ENCODE measurements at regions not wholly inside any gene's neighbourhood (a gene's known extent, or its start where the extent isn't known, plus 50 kb on each side); places are given as distances from the start of the nearest gene placed in this dataset.

- Histone ChIP-seq H3K4me2 (replicated peaks; ENCODE audit: low read depth, low read length, poor library complexity, severe bottlenecking) (no peak overlapping the region), H3K27ac (ENCODE audit: low read length in 2 of 2) (no peak overlapping the region), H3K9me3 (ENCODE audit: control extremely low read depth in 1 of 3, control insufficient read depth in 2 of 3, insufficient read depth in 1 of 3, low read length in 2 of 3) (peaks cover 0 to 4% (median 3%) of the 10 kb centered on the region in 3 donors), H3K4me3 (ENCODE audit: control extremely low read depth in 1 of 5, extremely low read depth in 1 of 5, insufficient read depth in 1 of 5, low read depth in 2 of 5, low read length in 4 of 5) (no peak overlapping the region), H2AFZ (ENCODE audit: insufficient read depth, low read depth, low read length, poor library complexity, severe bottlenecking) (no peak overlapping the region), H3K27me3 (replicated peaks in 1 of 4; ENCODE audit: control extremely low read depth in 1 of 4, control insufficient read depth in 3 of 4, insufficient read depth in 4 of 4, low read length in 3 of 4) (no peaks in the 10 kb centered on the region), H3K36me3 (replicated peaks in 1 of 2; ENCODE audit: control extremely low read depth in 1 of 2, control insufficient read depth in 1 of 2, extremely low read depth in 1 of 2, insufficient read depth in 2 of 2, low read length in 1 of 2) (no peaks in the 10 kb centered on the region), H3K9ac (ENCODE audit: low read length) (no peak overlapping the region), H3K79me2 (ENCODE audit: control insufficient read depth, insufficient read depth, low read length) (no peaks in the 10 kb centered on the region), H4K20me1 (ENCODE audit: control insufficient read depth, insufficient read depth, low read length, poor library complexity, severe bottlenecking) (no peaks in the 10 kb centered on the region), H3K4me1 (ENCODE audit: control insufficient read depth in 2 of 2, insufficient read depth in 2 of 2, low read length in 2 of 2) (no peaks in the 10 kb centered on the region)
- Mint-ChIP-seq H3K27ac (no peak overlapping the region), H3K4me1 (no peaks in the 10 kb centered on the region), H3K9me3 (ENCODE audit: insufficient read depth) (peaks cover 2% of the 10 kb centered on the region), H3K27me3 (peaks cover 4% of the 10 kb centered on the region), H3K4me3 (no peak overlapping the region)
- POLR2A ChIA-PET = no interaction called here
- TF ChIP-seq CTCF (IDR thresholded peaks at IDR 0.05) = no peak
- no peak for TF ChIP-seq EZH2 (IDR thresholded peaks at IDR 0.05; ENCODE audit: borderline replicate concordance, insufficient read depth, low read depth, low read length, poor library complexity, severe bottlenecking)
- DNase-seq (no peak), ATAC-seq (ENCODE audit: low read depth) (no peak)
- intact Hi-C loops (cut with micrococcal nuclease) = no loop called here
- CTCF ChIA-PET = interaction anchor here (0.6 kb wide), 1 partner anchor 42 kb away, joined by 3 read pairs; no protein-coding TSS in a partner anchor
Observed at GRCh38 chr14:56386024-56386423, 193.6 kb upstream of the TMEM260 start.

GRCh38 chr14:56390859-56391258, 188.7 kb upstream of the TMEM260 start:
- Histone ChIP-seq H3K27ac (ENCODE audit: low read length in 2 of 2) (no peak overlapping the region), H3K27me3 (replicated peaks in 1 of 4; ENCODE audit: control extremely low read depth in 1 of 4, control insufficient read depth in 3 of 4, insufficient read depth in 4 of 4, low read length in 3 of 4) (no peaks in the 10 kb centered on the region), H3K36me3 (replicated peaks in 1 of 2; ENCODE audit: control extremely low read depth in 1 of 2, control insufficient read depth in 1 of 2, extremely low read depth in 1 of 2, insufficient read depth in 2 of 2, low read length in 1 of 2) (no peaks in the 10 kb centered on the region), H3K9ac (ENCODE audit: low read length) (no peak overlapping the region), H3K4me2 (replicated peaks; ENCODE audit: low read depth, low read length, poor library complexity, severe bottlenecking) (no peak overlapping the region), H3K9me3 (ENCODE audit: control extremely low read depth in 1 of 3, control insufficient read depth in 2 of 3, insufficient read depth in 1 of 3, low read length in 2 of 3) (peaks cover 0 to 4% (median 1%) of the 10 kb centered on the region in 3 donors), H2AFZ (ENCODE audit: insufficient read depth, low read depth, low read length, poor library complexity, severe bottlenecking) (no peak overlapping the region), H4K20me1 (ENCODE audit: control insufficient read depth, insufficient read depth, low read length, poor library complexity, severe bottlenecking) (no peaks in the 10 kb centered on the region), H3K4me1 (ENCODE audit: control insufficient read depth in 2 of 2, insufficient read depth in 2 of 2, low read length in 2 of 2) (no peaks in the 10 kb centered on the region), H3K79me2 (ENCODE audit: control insufficient read depth, insufficient read depth, low read length) (no peaks in the 10 kb centered on the region), H3K4me3 (ENCODE audit: control extremely low read depth in 1 of 5, extremely low read depth in 1 of 5, insufficient read depth in 1 of 5, low read depth in 2 of 5, low read length in 4 of 5) (no peak overlapping the region)
- ChIA-PET POLR2A (no interaction called here), CTCF (no interaction called here)
- H3K9me3 Mint-ChIP-seq (ENCODE audit: insufficient read depth) = peaks cover 2% of the 10 kb centered on the region
- H3K27ac Mint-ChIP-seq = no peak overlapping the region
- no peak overlapping the region for H3K4me3 Mint-ChIP-seq
- no peaks in the 10 kb centered on the region for H3K4me1 Mint-ChIP-seq
- DNase-seq (no peak), ATAC-seq (ENCODE audit: low read depth) (no peak)
- H3K27me3 Mint-ChIP-seq = peaks cover 7% of the 10 kb centered on the region
- TF ChIP-seq EZH2 (IDR thresholded peaks at IDR 0.05; ENCODE audit: borderline replicate concordance, insufficient read depth, low read depth, low read length, poor library complexity, severe bottlenecking) (no peak), CTCF (IDR thresholded peaks at IDR 0.05) (no peak)
- intact Hi-C loops (cut with micrococcal nuclease) = no loop called here
- no CpG with 5 or more reads among the region's 1 CpG for WGBS (ENCODE audit: insufficient coverage)
